H9 (cell line): ENCODE measurements at regions not wholly inside any gene's neighbourhood (a gene's known extent, or its start where the extent isn't known, plus 50 kb on each side); places are given as distances from the start of the nearest gene placed in this dataset.

Experiments
- DNase-seq: peaks from one replicate; pipeline ENCODE4 v3.0.0-alpha.2; 2017
- H2AFZ ChIP-seq: one replicate; pipeline ENCODE4 v1.6.1; 2013; ENCODE audit warnings: mild to moderate bottlenecking, low read length, control low read depth, moderate library complexity
- H2AK5ac ChIP-seq: 2 replicates; pipeline ENCODE4 v1.6.1; 2013; ENCODE audit warnings: low read length, control low read depth, mixed read lengths; ENCODE audit not compliant: insufficient read length
- H2BK120ac ChIP-seq: one replicate; pipeline ENCODE4 v1.6.1; 2013; ENCODE audit warnings: low read depth, mild to moderate bottlenecking, low read length, control low read depth, inconsistent platforms; ENCODE audit not compliant: poor library complexity, severe bottlenecking
- H2BK12ac ChIP-seq: 2 replicates; pipeline ENCODE4 v1.6.1; 2013; ENCODE audit warnings: low read length, control low read depth, mixed read lengths, low read depth; ENCODE audit not compliant: insufficient read length
- H2BK15ac ChIP-seq: 2 replicates; pipeline ENCODE4 v1.6.1; 2013; ENCODE audit warnings: low read depth, low read length, control low read depth
- H2BK20ac ChIP-seq: one replicate; pipeline ENCODE4 v1.6.1; 2013; ENCODE audit warnings: low read depth, mild to moderate bottlenecking, low read length, control low read depth, inconsistent platforms; ENCODE audit not compliant: poor library complexity, severe bottlenecking
- H2BK5ac ChIP-seq: 2 replicates; pipeline ENCODE4 v1.6.1; 2013; ENCODE audit warnings: low read length, control low read depth, mixed read lengths; ENCODE audit not compliant: insufficient read length
- H3K14ac ChIP-seq: 2 replicates; pipeline ENCODE4 v1.6.1; 2013; ENCODE audit warnings: low read length, control low read depth; ENCODE audit not compliant: insufficient read depth
- H3K18ac ChIP-seq: 2 replicates; pipeline ENCODE4 v1.6.1; 2013; ENCODE audit warnings: low read depth, mild to moderate bottlenecking, mixed read lengths, low read length, control low read depth; ENCODE audit not compliant: insufficient read length
- H3K23ac ChIP-seq: 2 replicates; pipeline ENCODE4 v1.6.1; 2013; ENCODE audit warnings: low read length, control low read depth, mixed read lengths, low read depth; ENCODE audit not compliant: insufficient read length
- H3K23me2 ChIP-seq: 2 replicates; pipeline ENCODE4 v1.6.1; 2013; ENCODE audit warnings: low read depth, mild to moderate bottlenecking, mixed read lengths, low read length, control low read depth; ENCODE audit not compliant: insufficient read length, poor library complexity, severe bottlenecking
- H3K27ac ChIP-seq: 2 replicates; pipeline ENCODE4 v1.5.1; 2013; ENCODE audit warnings: low read length, control low read depth, mixed read lengths, low read depth; ENCODE audit not compliant: insufficient read length
- H3K27me3 ChIP-seq: 2 replicates; pipeline ENCODE4 v1.6.1; 2013; ENCODE audit warnings: low read length, control low read depth, inconsistent platforms; ENCODE audit not compliant: insufficient read depth
- H3K4ac ChIP-seq: 2 replicates; pipeline ENCODE4 v1.6.1; 2013; ENCODE audit warnings: low read depth, mild to moderate bottlenecking, control low read depth, inconsistent platforms, low read length, moderate library complexity
- H3K4me1 ChIP-seq: 2 replicates; pipeline ENCODE4 v1.6.1; 2013; ENCODE audit warnings: low read length, control low read depth, inconsistent platforms; ENCODE audit not compliant: insufficient read depth
- H3K4me2 ChIP-seq: 2 replicates; pipeline ENCODE4 v1.6.1; 2013; ENCODE audit warnings: low read length, control low read depth, mixed read lengths; ENCODE audit not compliant: insufficient read length, insufficient read depth
- H3K56ac ChIP-seq: 2 replicates; pipeline ENCODE4 v1.6.1; 2013; ENCODE audit warnings: low read depth, mild to moderate bottlenecking, mixed read lengths, low read length, control low read depth; ENCODE audit not compliant: insufficient read length
- H3K79me1 ChIP-seq: 2 replicates; pipeline ENCODE4 v1.6.1; 2013; ENCODE audit warnings: low read depth, mild to moderate bottlenecking, moderate library complexity, low read length, control low read depth, inconsistent platforms; ENCODE audit not compliant: insufficient read depth, poor library complexity, severe bottlenecking
- H3K79me2 ChIP-seq: 2 replicates; pipeline ENCODE4 v1.6.1; 2013; ENCODE audit warnings: low read length, control low read depth, inconsistent platforms; ENCODE audit not compliant: insufficient read depth
- H3K9ac ChIP-seq: 2 replicates; pipeline ENCODE4 v1.6.1; 2013; ENCODE audit warnings: low read length, control low read depth, mixed read lengths; ENCODE audit not compliant: insufficient read length; ENCODE audit errors: extremely low read depth
- H3K9me3 ChIP-seq: one replicate; pipeline ENCODE4 v1.6.1; 2013; ENCODE audit warnings: low read depth, low read length, inconsistent platforms; ENCODE audit not compliant: control insufficient read depth
- H3T11ph ChIP-seq: one replicate; pipeline ENCODE4 v1.6.1; 2013; ENCODE audit warnings: mild to moderate bottlenecking, low read length, control low read depth, inconsistent platforms
- H4K20me1 ChIP-seq: one replicate; pipeline ENCODE4 v1.6.1; 2013; ENCODE audit not compliant: control insufficient read depth, insufficient read length, insufficient read depth
- H4K5ac ChIP-seq: 2 replicates; pipeline ENCODE4 v1.6.1; 2013; ENCODE audit warnings: low read depth, mild to moderate bottlenecking, mixed read lengths, low read length, control low read depth; ENCODE audit not compliant: insufficient read length
- H4K8ac ChIP-seq: replicated peaks from 2 replicates; pipeline ENCODE4 v1.6.1; 2013; ENCODE audit warnings: low read length, control low read depth, mixed read lengths, low read depth; ENCODE audit not compliant: insufficient read length
- H4K91ac ChIP-seq: 2 replicates; pipeline ENCODE4 v1.6.1; 2013; ENCODE audit warnings: low read depth, mild to moderate bottlenecking, moderate library complexity, mixed read lengths, low read length, control low read depth; ENCODE audit not compliant: insufficient read length
- H3K27ac Mint-ChIP-seq, 3 experiments: 2 replicates in 2 of 3; 3 replicates in 1 of 3; pipeline ENCODE4 v1.8.0; 2020 to 2021; ENCODE audit warnings: mixed read lengths in 3 of 3, mild to moderate bottlenecking in 1 of 3, moderate library complexity in 1 of 3
- H3K27me3 Mint-ChIP-seq: 2 replicates; pipeline ENCODE4 v1.8.0; 2021; ENCODE audit warnings: low read depth, mild to moderate bottlenecking, moderate library complexity, mixed read lengths
- H3K36me3 Mint-ChIP-seq, 3 experiments: 2 replicates in 2 of 3; 3 replicates in 1 of 3; pipeline ENCODE4 v1.8.0; 2020 to 2021; ENCODE audit warnings: low read depth in 3 of 3, mixed read lengths in 3 of 3; ENCODE audit not compliant: insufficient read depth in 1 of 3
- H3K4me1 Mint-ChIP-seq, 2 experiments: 2 replicates each; pipeline ENCODE4 v1.8.0; 2020; ENCODE audit warnings: mixed read lengths in 2 of 2
- H3K4me3 Mint-ChIP-seq, 2 experiments: 2 replicates in 1 of 2; 3 replicates in 1 of 2; pipeline ENCODE4 v1.8.0; 2020 to 2021; ENCODE audit warnings: mild to moderate bottlenecking in 2 of 2, mixed read lengths in 2 of 2, moderate library complexity in 1 of 2
- H3K9me3 Mint-ChIP-seq, 2 experiments: 2 replicates in 1 of 2; 3 replicates in 1 of 2; pipeline ENCODE4 v1.8.0; 2020; ENCODE audit warnings: mild to moderate bottlenecking in 2 of 2, mixed read lengths in 2 of 2, moderate library complexity in 1 of 2
- WGBS: extraction: QIAGEN DNeasy Blood & Tissue Kit; methylation state at CpG from one replicate; pipeline ENCODE4 v1.1.7; 2013; ENCODE audit warnings: missing lambda C conversion rate, low lambda C conversion rate, mixed read lengths; ENCODE audit not compliant: insufficient read length; ENCODE audit errors: extremely low coverage; 5-methylcytosine and 5-hydroxymethylcytosine counted together
- TF ChIP-seq, protein P1 (sequence below): fragments of 200-600 bp; sonication (generic); conservative IDR thresholded peaks from 3 replicates; pipeline ENCODE4 v1.8.0; 2021; ENCODE audit warnings: antibody characterized with exemption, mild to moderate bottlenecking

DNA sequence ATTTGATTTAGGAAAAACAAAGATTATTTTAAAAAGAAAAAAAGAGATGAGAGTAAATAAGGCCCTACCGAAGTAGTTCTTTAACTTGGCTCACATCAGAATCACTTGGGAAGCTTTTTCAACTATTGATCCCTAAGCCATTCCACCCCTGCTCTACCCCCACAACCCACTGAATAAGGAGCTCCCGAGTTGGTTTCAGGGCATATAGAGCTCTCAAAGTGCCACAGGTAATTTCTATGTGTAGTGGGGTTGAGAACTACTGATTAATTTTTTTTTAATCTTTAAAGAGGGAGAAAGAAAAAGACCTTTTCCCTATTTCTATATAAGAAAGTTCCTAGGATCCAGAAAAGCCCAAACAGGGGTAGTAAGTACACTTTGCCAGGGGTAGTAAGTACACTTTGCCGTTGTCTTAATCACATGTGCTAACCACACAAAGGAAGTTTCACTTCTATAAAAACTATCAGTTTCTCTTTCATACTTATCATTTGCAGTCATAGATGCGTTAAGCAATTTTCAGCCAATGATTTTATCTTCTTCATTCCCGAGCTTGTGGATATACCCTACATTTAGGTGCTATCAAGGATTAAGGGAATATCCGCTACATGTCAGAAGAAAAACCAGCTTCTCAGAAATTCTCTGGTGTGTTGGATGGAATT, 108.4 kb upstream of the ZC3H12C start:
- H3K27me3 ChIP-seq, result no peaks in the 10 kb centered on the region
- H3K27ac ChIP-seq, result no peak overlapping the region
- H2BK15ac ChIP-seq, result no peak overlapping the region
- H3T11ph ChIP-seq, result no peak overlapping the region
- H3K9ac ChIP-seq, result no peak overlapping the region
- H3K56ac ChIP-seq, result no peak overlapping the region
- WGBS, result no CpG with 5 or more reads among the region's 6 CpGs
- H2BK120ac ChIP-seq, result no peak overlapping the region
- no peaks in the 10 kb centered on the region for H3K79me1 ChIP-seq
- H3K4ac ChIP-seq, result no peak overlapping the region
- DNase-seq, result no peak
- no peak overlapping the region for H3K27ac Mint-ChIP-seq
- no peak overlapping the region for H2AK5ac ChIP-seq
- no peak overlapping the region for H4K5ac ChIP-seq
- no peaks in the 10 kb centered on the region for H3K23me2 ChIP-seq
- no peak overlapping the region for H3K4me2 ChIP-seq
- no peaks in the 10 kb centered on the region for H3K79me2 ChIP-seq
- H4K20me1 ChIP-seq, result no peaks in the 10 kb centered on the region
- H3K4me3 Mint-ChIP-seq, result no peak overlapping the region
- no peaks in the 10 kb centered on the region for H3K4me1 ChIP-seq
- no peak overlapping the region for H2BK5ac ChIP-seq
- no peaks in the 10 kb centered on the region for H3K9me3 Mint-ChIP-seq
- H3K9me3 ChIP-seq, result no peaks in the 10 kb centered on the region
- no peak overlapping the region for H2AFZ ChIP-seq
- no peak overlapping the region for H2BK20ac ChIP-seq
- H4K91ac ChIP-seq, result no peak overlapping the region
- H3K14ac ChIP-seq, result no peak overlapping the region
- no peak overlapping the region for H4K8ac ChIP-seq
- no peak overlapping the region for H2BK12ac ChIP-seq
- no peaks in the 10 kb centered on the region for H3K4me1 Mint-ChIP-seq
- H3K23ac ChIP-seq, result no peak overlapping the region
- TF ChIP-seq, protein P1, sequence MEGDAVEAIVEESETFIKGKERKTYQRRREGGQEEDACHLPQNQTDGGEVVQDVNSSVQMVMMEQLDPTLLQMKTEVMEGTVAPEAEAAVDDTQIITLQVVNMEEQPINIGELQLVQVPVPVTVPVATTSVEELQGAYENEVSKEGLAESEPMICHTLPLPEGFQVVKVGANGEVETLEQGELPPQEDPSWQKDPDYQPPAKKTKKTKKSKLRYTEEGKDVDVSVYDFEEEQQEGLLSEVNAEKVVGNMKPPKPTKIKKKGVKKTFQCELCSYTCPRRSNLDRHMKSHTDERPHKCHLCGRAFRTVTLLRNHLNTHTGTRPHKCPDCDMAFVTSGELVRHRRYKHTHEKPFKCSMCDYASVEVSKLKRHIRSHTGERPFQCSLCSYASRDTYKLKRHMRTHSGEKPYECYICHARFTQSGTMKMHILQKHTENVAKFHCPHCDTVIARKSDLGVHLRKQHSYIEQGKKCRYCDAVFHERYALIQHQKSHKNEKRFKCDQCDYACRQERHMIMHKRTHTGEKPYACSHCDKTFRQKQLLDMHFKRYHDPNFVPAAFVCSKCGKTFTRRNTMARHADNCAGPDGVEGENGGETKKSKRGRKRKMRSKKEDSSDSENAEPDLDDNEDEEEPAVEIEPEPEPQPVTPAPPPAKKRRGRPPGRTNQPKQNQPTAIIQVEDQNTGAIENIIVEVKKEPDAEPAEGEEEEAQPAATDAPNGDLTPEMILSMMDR, result no peak
- H3K27me3 Mint-ChIP-seq, result no peaks in the 10 kb centered on the region
- no peaks in the 10 kb centered on the region for H3K36me3 Mint-ChIP-seq
- H3K18ac ChIP-seq, result no peak overlapping the region
